Erythroblast (primary cell): ENCODE measurements at regions not wholly inside any gene's neighbourhood (a gene's known extent, or its start where the extent isn't known, plus 50 kb on each side); places are given as distances from the start of the nearest gene placed in this dataset.

Source experiments
- DNase-seq, 2 experiments: peaks; one replicate each; lab custom pipeline; 2025; lab: John Stamatoyannopoulos, UW
- GATA1 ChIP-seq: IDR thresholded peaks from 2 replicates; pipeline ENCODE4 v1.6.1; 2011; ENCODE audit warnings: low read depth, mild to moderate bottlenecking, control low read depth, low read length, moderate library complexity
- POLR2A ChIP-seq: IDR thresholded peaks from 2 replicates; pipeline ENCODE4 v1.6.1; 2011; ENCODE audit warnings: mild to moderate bottlenecking, low read length

DNA sequence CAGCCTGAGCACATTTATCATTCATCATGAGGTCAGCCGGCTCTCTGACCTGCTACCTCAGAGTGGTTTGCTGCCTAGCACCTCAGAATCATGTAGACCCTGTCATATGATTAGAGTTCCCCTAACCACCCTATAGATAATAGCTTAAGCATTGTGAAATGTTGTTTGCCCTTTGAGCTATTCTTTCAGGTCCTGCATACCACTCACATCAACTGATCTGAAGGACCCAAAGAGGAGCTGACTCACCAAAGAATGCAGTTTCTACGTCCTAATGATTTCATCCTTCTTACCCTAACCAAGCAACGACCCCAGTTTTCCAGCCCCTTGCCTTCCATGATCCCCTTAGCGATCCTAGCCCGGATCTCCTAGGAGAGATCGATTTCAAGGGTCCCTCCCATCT is 527.9 kb downstream of the SOX5 start:
- DNase-seq, result no peak
- TF ChIP-seq POLR2A (no peak), GATA1 (no peak)

- no peak for TF ChIP-seq GATA1
- peak in 1 of 2 experiments; percentile 3 for DNase-seq
These were observed 526.3 kb downstream of the SOX5 start for GRCh38 chr12:23423097-23423687.

GRCh38 chr12:23423796-23424195 is 525.7 kb downstream of the SOX5 start:
- TF ChIP-seq POLR2A (no peak), GATA1 (no peak)
- DNase-seq, result no peak

DNA sequence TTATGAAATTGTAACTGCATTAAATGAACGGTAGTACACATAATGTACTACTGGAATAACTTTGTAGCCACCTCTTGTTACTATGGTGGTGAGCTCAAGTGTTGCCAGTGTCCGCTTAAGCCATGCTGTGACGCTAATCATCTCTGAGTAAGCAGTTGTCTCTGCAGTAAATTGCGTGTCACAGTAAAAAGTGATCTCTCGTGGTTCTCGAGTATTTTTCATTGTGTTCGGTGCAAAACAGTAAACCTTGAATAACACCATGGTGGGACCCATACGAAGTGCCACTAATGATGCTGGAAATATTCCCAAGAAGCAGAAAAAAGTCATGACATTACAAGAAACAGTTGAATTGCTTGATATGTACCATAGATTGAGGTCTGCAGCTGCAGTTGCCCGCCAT is 524.8 kb downstream of the SOX5 start:
- TF ChIP-seq POLR2A (no peak), GATA1 (no peak)
- no peak for DNase-seq

DNA sequence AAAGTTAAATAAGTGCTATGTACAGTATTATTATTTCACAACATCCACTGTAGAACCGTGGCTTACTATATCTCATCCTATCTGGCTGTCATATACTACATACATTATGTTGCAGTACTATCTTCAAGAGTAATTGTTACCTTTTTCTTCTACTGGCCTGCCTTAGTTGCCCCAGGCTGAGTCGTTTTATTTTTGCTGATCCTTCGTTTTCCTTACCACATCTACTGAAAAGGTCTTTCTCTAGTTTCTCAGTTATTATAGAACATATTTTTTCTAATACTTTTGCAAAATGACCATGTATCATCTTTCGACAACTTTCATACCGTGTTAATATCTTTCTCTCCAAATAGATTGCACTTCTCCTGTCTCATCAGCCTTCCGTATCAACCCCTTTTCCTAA is 523.1 kb downstream of the SOX5 start:
- no peak for TF ChIP-seq GATA1
- no peak for TF ChIP-seq POLR2A

DNA sequence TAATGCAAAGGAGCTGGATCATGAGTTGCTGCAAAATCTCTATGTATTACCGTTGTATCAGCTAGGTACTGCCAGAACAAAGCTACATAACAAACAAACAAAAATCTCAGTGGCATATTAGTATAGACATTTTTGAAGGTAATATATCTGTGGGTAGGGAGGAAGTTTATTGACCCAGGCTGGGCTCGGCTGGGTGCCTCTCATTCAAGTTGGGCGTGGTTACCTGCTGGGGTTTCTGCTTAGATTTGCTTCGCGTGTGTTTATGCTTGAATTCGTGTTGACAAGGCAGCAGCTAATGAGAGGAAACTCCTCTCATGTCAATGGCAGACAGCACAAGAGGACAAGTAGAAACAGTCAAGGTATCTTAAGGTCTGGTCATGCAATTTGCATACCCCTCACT is 520.7 kb downstream of the SOX5 start:
- no peak for DNase-seq
- TF ChIP-seq POLR2A (no peak), GATA1 (no peak)

More for the DNA sequence above, 523.1 kb downstream of the SOX5 start:
- DNase-seq, result no peak

GRCh38 chr12:23431006-23431405 is 518.5 kb downstream of the SOX5 start:
- no peak for DNase-seq
- TF ChIP-seq GATA1 (no peak), POLR2A (no peak)

DNA sequence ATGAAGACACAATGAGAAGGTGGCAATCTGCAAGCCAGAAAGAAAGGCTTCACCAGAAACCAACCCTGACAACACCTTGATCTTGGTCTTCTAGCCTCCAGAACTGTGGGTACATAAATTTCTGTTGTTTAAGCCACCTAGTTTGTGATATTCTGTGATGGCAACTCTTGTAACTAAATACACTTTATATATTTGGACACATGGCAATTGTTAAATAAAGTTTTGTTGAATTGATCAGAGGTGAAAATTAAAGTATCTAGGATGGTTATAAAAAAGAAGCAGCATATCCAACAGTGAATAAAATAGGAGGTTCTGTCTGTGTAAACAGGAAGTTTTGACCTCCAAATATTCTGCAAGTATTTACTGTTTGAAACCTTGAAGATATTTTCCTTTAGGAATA is 516.3 kb downstream of the SOX5 start:
- DNase-seq, result no peak

DNA sequence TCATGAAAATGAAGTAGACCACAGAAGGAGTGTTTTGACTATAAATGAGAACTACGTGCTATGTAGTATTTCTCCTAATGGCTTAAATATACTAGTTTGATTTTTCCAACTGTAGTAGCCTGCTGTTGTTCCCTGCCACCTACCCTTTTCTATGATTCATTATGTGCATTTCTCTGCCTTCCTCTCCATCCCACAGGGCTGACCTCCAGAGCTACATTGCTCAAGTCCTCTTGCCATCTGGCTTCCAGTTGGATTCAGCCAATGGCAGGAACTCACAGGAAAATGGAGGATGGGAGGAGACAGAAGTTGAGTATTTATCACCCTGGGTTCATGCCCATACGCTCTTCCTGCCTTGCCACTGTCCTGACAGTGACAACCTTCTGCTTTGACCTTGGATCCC is 515.3 kb downstream of the SOX5 start:
- no peak for DNase-seq
- TF ChIP-seq GATA1 (no peak), POLR2A (no peak)

More for the DNA sequence above, 516.3 kb downstream of the SOX5 start:
- TF ChIP-seq GATA1 (no peak), POLR2A (no peak)

GRCh38 chr12:23446746-23447145 is 502.7 kb downstream of the SOX5 start:
- TF ChIP-seq GATA1, result no peak
- TF ChIP-seq POLR2A, result no peak
- no peak for DNase-seq

- TF ChIP-seq POLR2A (no peak), GATA1 (no peak)
- no peak for DNase-seq
These were observed 498.7 kb downstream of the SOX5 start for GRCh38 chr12:23450810-23451209.

- TF ChIP-seq POLR2A (no peak), GATA1 (no peak)
- no peak for DNase-seq
These were observed 494.2 kb downstream of the SOX5 start for GRCh38 chr12:23455283-23455682.

GRCh38 chr12:23458640-23459039 is 490.8 kb downstream of the SOX5 start:
- TF ChIP-seq POLR2A (no peak), GATA1 (no peak)
- no peak for DNase-seq

- DNase-seq, result no peak
- TF ChIP-seq POLR2A, result no peak
These were observed 486.9 kb downstream of the SOX5 start for GRCh38 chr12:23462546-23462945.

DNA sequence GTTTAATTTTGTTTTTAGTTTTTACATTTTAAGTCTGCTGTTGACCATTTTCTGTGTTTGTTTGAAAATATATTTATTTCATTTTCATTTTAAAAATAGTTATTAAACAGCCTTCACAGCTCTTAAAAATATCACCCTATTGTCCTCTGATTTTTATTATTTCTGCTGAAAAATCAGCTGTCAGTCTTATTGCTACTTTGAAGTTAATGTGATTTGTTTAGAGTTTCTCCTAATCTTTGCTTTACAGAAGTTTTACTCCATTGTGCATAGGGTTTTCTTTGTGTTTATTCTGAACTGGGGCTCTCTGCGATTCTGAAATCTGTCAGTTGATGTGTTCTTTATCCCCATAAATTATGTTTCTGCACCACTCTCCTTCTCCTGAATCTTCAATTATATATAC is 486.3 kb downstream of the SOX5 start:
- no peak for TF ChIP-seq GATA1
- TF ChIP-seq POLR2A, result no peak

GRCh38 chr12:23464241-23464812 is 485.1 kb downstream of the SOX5 start:
- DNase-seq, result no peak
- TF ChIP-seq GATA1, result no peak
- no peak for TF ChIP-seq POLR2A

More for the DNA sequence above, 486.3 kb downstream of the SOX5 start:
- no peak for DNase-seq
